ENCODE measurements at regions not wholly inside any gene's neighbourhood (a gene's known extent, or its start where the extent isn't known, plus 50 kb on each side); places are given as distances from the start of the nearest gene placed in this dataset.

- POLR2A ChIA-PET, result no interaction called here
- H3K4me3 Mint-ChIP-seq, result no peak overlapping the region
- H3K27me3 Mint-ChIP-seq (ENCODE audit: low read depth), result no peaks in the 10 kb centered on the region
- H3K4me1 Mint-ChIP-seq (ENCODE audit: low read depth), result no peaks in the 10 kb centered on the region
- H3K36me3 Mint-ChIP-seq (ENCODE audit: low read depth), result no peaks in the 10 kb centered on the region
- H3K27ac Mint-ChIP-seq, result no peak overlapping the region
- H3K9me3 Mint-ChIP-seq (ENCODE audit: insufficient read depth), result no peaks in the 10 kb centered on the region
- ATAC-seq (no peak), DNase-seq (no peak)
- CTCF ChIA-PET, result no interaction called here
These were observed 389.2 kb downstream of the SHANK2 start for GRCh38 chr11:70863186-70863585.

- ChIA-PET CTCF (no interaction called here), POLR2A (no interaction called here)
- no peaks in the 10 kb centered on the region for H3K36me3 Mint-ChIP-seq (ENCODE audit: low read depth)
- no peaks in the 10 kb centered on the region for H3K4me1 Mint-ChIP-seq (ENCODE audit: low read depth)
- ATAC-seq (no peak), DNase-seq (no peak)
- no peaks in the 10 kb centered on the region for H3K27me3 Mint-ChIP-seq (ENCODE audit: low read depth)
- H3K4me3 Mint-ChIP-seq, result no peak overlapping the region
- no peaks in the 10 kb centered on the region for H3K9me3 Mint-ChIP-seq (ENCODE audit: insufficient read depth)
- no peak overlapping the region for H3K27ac Mint-ChIP-seq
These were observed 388.4 kb downstream of the SHANK2 start for GRCh38 chr11:70863993-70864392.

GRCh38 chr11:70865356-70865755 lies 387.0 kb downstream of the SHANK2 start:
- ChIA-PET POLR2A (no interaction called here), CTCF (no interaction called here)
- Mint-ChIP-seq H3K27ac (no peak overlapping the region), H3K4me1 (ENCODE audit: low read depth) (no peaks in the 10 kb centered on the region), H3K9me3 (ENCODE audit: insufficient read depth) (no peaks in the 10 kb centered on the region), H3K27me3 (ENCODE audit: low read depth) (no peaks in the 10 kb centered on the region), H3K36me3 (ENCODE audit: low read depth) (no peaks in the 10 kb centered on the region), H3K4me3 (no peak overlapping the region)
- DNase-seq (no peak), ATAC-seq (no peak)

- no peak for ATAC-seq
- POLR2A ChIA-PET, result no interaction called here
- no peak for DNase-seq
- no peaks in the 10 kb centered on the region for H3K36me3 Mint-ChIP-seq (ENCODE audit: low read depth)
- no peaks in the 10 kb centered on the region for H3K9me3 Mint-ChIP-seq (ENCODE audit: insufficient read depth)
- H3K4me1 Mint-ChIP-seq (ENCODE audit: low read depth), result no peaks in the 10 kb centered on the region
- H3K4me3 Mint-ChIP-seq, result no peak overlapping the region
- no peaks in the 10 kb centered on the region for H3K27me3 Mint-ChIP-seq (ENCODE audit: low read depth)
- CTCF ChIA-PET, result no interaction called here
- no peak overlapping the region for H3K27ac Mint-ChIP-seq
These were observed 385.5 kb downstream of the SHANK2 start for GRCh38 chr11:70866834-70867233.

GRCh38 chr11:70867281-70868047 lies 384.9 kb downstream of the SHANK2 start:
- no peak overlapping the region for H3K27ac Mint-ChIP-seq
- H3K4me1 Mint-ChIP-seq (ENCODE audit: low read depth), result no peaks in the 10 kb centered on the region
- DNase-seq (no peak), ATAC-seq (no peak)
- ChIA-PET POLR2A (no interaction called here), CTCF (no interaction called here)
- H3K27me3 Mint-ChIP-seq (ENCODE audit: low read depth), result no peaks in the 10 kb centered on the region
- no peaks in the 10 kb centered on the region for H3K36me3 Mint-ChIP-seq (ENCODE audit: low read depth)
- no peaks in the 10 kb centered on the region for H3K9me3 Mint-ChIP-seq (ENCODE audit: insufficient read depth)
- H3K4me3 Mint-ChIP-seq, result no peak overlapping the region

GRCh38 chr11:70868341-70868885 lies 384.0 kb downstream of the SHANK2 start:
- Mint-ChIP-seq H3K4me3 (no peak overlapping the region), H3K4me1 (ENCODE audit: low read depth) (no peaks in the 10 kb centered on the region), H3K9me3 (ENCODE audit: insufficient read depth) (no peaks in the 10 kb centered on the region), H3K27ac (no peak overlapping the region), H3K27me3 (ENCODE audit: low read depth) (no peaks in the 10 kb centered on the region), H3K36me3 (ENCODE audit: low read depth) (no peaks in the 10 kb centered on the region)
- CTCF ChIA-PET, result no interaction called here
- ATAC-seq (no peak), DNase-seq (no peak)
- POLR2A ChIA-PET, result no interaction called here

GRCh38 chr11:70869054-70869453 lies 383.3 kb downstream of the SHANK2 start:
- Mint-ChIP-seq H3K4me1 (ENCODE audit: low read depth) (no peaks in the 10 kb centered on the region), H3K27ac (no peak overlapping the region), H3K9me3 (ENCODE audit: insufficient read depth) (no peaks in the 10 kb centered on the region), H3K27me3 (ENCODE audit: low read depth) (no peaks in the 10 kb centered on the region), H3K4me3 (no peak overlapping the region), H3K36me3 (ENCODE audit: low read depth) (no peaks in the 10 kb centered on the region)
- ATAC-seq, result no peak
- DNase-seq, result no peak
- POLR2A ChIA-PET, result no interaction called here
- CTCF ChIA-PET, result no interaction called here

- no peak overlapping the region for H3K27ac Mint-ChIP-seq
- ChIA-PET POLR2A (no interaction called here), CTCF (no interaction called here)
- no peak overlapping the region for H3K4me3 Mint-ChIP-seq
- H3K36me3 Mint-ChIP-seq (ENCODE audit: low read depth), result no peaks in the 10 kb centered on the region
- H3K9me3 Mint-ChIP-seq (ENCODE audit: insufficient read depth), result no peaks in the 10 kb centered on the region
- no peak for DNase-seq
- no peaks in the 10 kb centered on the region for H3K4me1 Mint-ChIP-seq (ENCODE audit: low read depth)
- H3K27me3 Mint-ChIP-seq (ENCODE audit: low read depth), result no peaks in the 10 kb centered on the region
- no peak for ATAC-seq
These were observed 380.5 kb downstream of the SHANK2 start for GRCh38 chr11:70871881-70872280.

GRCh38 chr11:70872299-70872698 lies 380.1 kb downstream of the SHANK2 start:
- POLR2A ChIA-PET, result no interaction called here
- Mint-ChIP-seq H3K27me3 (ENCODE audit: low read depth) (no peaks in the 10 kb centered on the region), H3K36me3 (ENCODE audit: low read depth) (no peaks in the 10 kb centered on the region), H3K27ac (no peak overlapping the region), H3K9me3 (ENCODE audit: insufficient read depth) (no peaks in the 10 kb centered on the region), H3K4me3 (no peak overlapping the region), H3K4me1 (ENCODE audit: low read depth) (no peaks in the 10 kb centered on the region)
- ATAC-seq (no peak), DNase-seq (no peak)
- CTCF ChIA-PET, result no interaction called here

GRCh38 chr11:70872955-70873735 lies 379.2 kb downstream of the SHANK2 start:
- Mint-ChIP-seq H3K36me3 (ENCODE audit: low read depth) (no peaks in the 10 kb centered on the region), H3K4me1 (ENCODE audit: low read depth) (no peaks in the 10 kb centered on the region), H3K4me3 (no peak overlapping the region), H3K27me3 (ENCODE audit: low read depth) (no peaks in the 10 kb centered on the region), H3K9me3 (ENCODE audit: insufficient read depth) (no peaks in the 10 kb centered on the region), H3K27ac (no peak overlapping the region)
- no peak for ATAC-seq
- POLR2A ChIA-PET, result no interaction called here
- no peak for DNase-seq
- CTCF ChIA-PET, result no interaction called here

GRCh38 chr11:70873736-70874412 lies 378.5 kb downstream of the SHANK2 start:
- POLR2A ChIA-PET, result no interaction called here
- Mint-ChIP-seq H3K36me3 (ENCODE audit: low read depth) (no peaks in the 10 kb centered on the region), H3K4me3 (no peak overlapping the region)

GRCh38 chr11:70876685-70877084 lies 375.7 kb downstream of the SHANK2 start:
- H3K4me1 Mint-ChIP-seq (ENCODE audit: low read depth), result no peaks in the 10 kb centered on the region
- ATAC-seq (no peak), DNase-seq (no peak)
- no peaks in the 10 kb centered on the region for H3K36me3 Mint-ChIP-seq (ENCODE audit: low read depth)
- no peaks in the 10 kb centered on the region for H3K9me3 Mint-ChIP-seq (ENCODE audit: insufficient read depth)
- H3K4me3 Mint-ChIP-seq, result no peak overlapping the region
- ChIA-PET POLR2A (no interaction called here), CTCF (no interaction called here)
- H3K27me3 Mint-ChIP-seq (ENCODE audit: low read depth), result no peaks in the 10 kb centered on the region
- H3K27ac Mint-ChIP-seq, result no peak overlapping the region

More at GRCh38 chr11:70873736-70874412, 378.5 kb downstream of the SHANK2 start:
- CTCF ChIA-PET, result no interaction called here
- no peak overlapping the region for H3K27ac Mint-ChIP-seq
- H3K4me1 Mint-ChIP-seq (ENCODE audit: low read depth), result no peaks in the 10 kb centered on the region
- no peak for DNase-seq
- H3K27me3 Mint-ChIP-seq (ENCODE audit: low read depth), result no peaks in the 10 kb centered on the region
- ATAC-seq, result no peak
- no peaks in the 10 kb centered on the region for H3K9me3 Mint-ChIP-seq (ENCODE audit: insufficient read depth)

Measured in activated CD8-positive, alpha-beta T cell treated with anti-CD3 and anti-CD28 coated beads, Interleukin-2, amount 10 ng/mL, durations not matched to agents 7 days and 5 days (primary cell).